ENCODE measurements at regions not wholly inside any gene's neighbourhood (a gene's known extent, or its start where the extent isn't known, plus 50 kb on each side); places are given as distances from the start of the nearest gene placed in this dataset.
"Not testable (repeated sequence)": the region's sequence is repeated elsewhere in the genome, so short reads cannot be mapped to it uniquely, and the experiment has no call there.

GRCh38 chr7:37656-38055 lies 154.7 kb upstream of the FAM20C start:
- TF ChIP-seq, protein P1, sequence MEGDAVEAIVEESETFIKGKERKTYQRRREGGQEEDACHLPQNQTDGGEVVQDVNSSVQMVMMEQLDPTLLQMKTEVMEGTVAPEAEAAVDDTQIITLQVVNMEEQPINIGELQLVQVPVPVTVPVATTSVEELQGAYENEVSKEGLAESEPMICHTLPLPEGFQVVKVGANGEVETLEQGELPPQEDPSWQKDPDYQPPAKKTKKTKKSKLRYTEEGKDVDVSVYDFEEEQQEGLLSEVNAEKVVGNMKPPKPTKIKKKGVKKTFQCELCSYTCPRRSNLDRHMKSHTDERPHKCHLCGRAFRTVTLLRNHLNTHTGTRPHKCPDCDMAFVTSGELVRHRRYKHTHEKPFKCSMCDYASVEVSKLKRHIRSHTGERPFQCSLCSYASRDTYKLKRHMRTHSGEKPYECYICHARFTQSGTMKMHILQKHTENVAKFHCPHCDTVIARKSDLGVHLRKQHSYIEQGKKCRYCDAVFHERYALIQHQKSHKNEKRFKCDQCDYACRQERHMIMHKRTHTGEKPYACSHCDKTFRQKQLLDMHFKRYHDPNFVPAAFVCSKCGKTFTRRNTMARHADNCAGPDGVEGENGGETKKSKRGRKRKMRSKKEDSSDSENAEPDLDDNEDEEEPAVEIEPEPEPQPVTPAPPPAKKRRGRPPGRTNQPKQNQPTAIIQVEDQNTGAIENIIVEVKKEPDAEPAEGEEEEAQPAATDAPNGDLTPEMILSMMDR (IDR thresholded peaks at IDR 0.05; ENCODE audit: control extremely low read depth in 1 of 3, insufficient read depth in 1 of 3, low read depth in 1 of 3, low read length in 3 of 3): not testable (repeated sequence)
- not testable (repeated sequence) for TF ChIP-seq POLR2A (IDR thresholded peaks at IDR 0.05; ENCODE audit: control extremely low read depth in 1 of 2, low read depth in 2 of 2, low read length in 2 of 2); TAF7 (optimal IDR thresholded peaks at IDR 0.05; ENCODE audit: borderline replicate concordance, low read depth, low read length); MAX (IDR thresholded peaks at IDR 0.05); RFX5 (IDR thresholded peaks at IDR 0.05; ENCODE audit: borderline replicate concordance, low read depth, low read length); EZH2 (IDR thresholded peaks at IDR 0.05; ENCODE audit: low read depth, low read length, severe bottlenecking); CEBPB (IDR thresholded peaks at IDR 0.05; ENCODE audit: low read depth, low read length); RXRA (IDR thresholded peaks at IDR 0.05; ENCODE audit: insufficient read depth, low read depth, low read length); SP4 (IDR thresholded peaks at IDR 0.05; ENCODE audit: low read length); ATF2 (IDR thresholded peaks at IDR 0.05; ENCODE audit: low read length); EGR1 (IDR thresholded peaks at IDR 0.05; ENCODE audit: borderline replicate concordance, low read depth, low read length); POLR2AphosphoS5 (IDR thresholded peaks at IDR 0.05; ENCODE audit: low read depth, low read length)
- TF ChIP-seq, protein P2, sequence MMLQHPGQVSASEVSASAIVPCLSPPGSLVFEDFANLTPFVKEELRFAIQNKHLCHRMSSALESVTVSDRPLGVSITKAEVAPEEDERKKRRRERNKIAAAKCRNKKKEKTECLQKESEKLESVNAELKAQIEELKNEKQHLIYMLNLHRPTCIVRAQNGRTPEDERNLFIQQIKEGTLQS (IDR thresholded peaks at IDR 0.05; ENCODE audit: insufficient read depth, low read depth, low read length): not testable (repeated sequence)
- TF ChIP-seq, protein P3, sequence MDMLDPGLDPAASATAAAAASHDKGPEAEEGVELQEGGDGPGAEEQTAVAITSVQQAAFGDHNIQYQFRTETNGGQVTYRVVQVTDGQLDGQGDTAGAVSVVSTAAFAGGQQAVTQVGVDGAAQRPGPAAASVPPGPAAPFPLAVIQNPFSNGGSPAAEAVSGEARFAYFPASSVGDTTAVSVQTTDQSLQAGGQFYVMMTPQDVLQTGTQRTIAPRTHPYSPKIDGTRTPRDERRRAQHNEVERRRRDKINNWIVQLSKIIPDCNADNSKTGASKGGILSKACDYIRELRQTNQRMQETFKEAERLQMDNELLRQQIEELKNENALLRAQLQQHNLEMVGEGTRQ (IDR thresholded peaks at IDR 0.05; ENCODE audit: low read length): not testable (repeated sequence)

All from H1 (cell line).